Fibroblast of peridontal ligament (primary cell): ENCODE measurements at regions not wholly inside any gene's neighbourhood (a gene's known extent, or its start where the extent isn't known, plus 50 kb on each side); places are given as distances from the start of the nearest gene placed in this dataset.
"Not testable (repeated sequence)": the region's sequence is repeated elsewhere in the genome, so short reads cannot be mapped to it uniquely, and the experiment has no call there.

ENCODE experiments used
- DNase-seq: peaks from one replicate; pipeline ENCODE4 v3.0.0-alpha.2; 2010; ENCODE audit errors: extremely low read depth

DNA sequence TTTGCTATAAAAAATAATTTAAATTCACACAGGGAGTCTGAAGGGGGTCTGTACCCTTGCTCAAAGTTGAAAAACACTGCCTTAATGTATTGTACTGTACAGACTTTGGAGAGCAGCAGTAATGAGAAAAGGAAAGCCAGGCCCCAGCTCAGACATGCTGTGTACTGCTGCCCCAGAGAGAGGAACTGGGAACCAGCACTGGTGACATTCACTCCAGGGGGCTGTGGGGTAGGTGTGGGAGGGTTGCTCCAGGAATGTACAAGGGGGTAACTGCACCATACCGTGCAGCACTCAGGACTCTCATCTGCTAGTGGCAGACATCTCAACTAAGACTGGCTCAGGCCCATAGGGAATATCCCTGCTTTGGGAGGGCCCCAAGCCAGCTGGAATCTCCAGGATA is 146.0 kb upstream of the RMP24 start:
- DNase-seq, result no peak

GRCh38 chr18:35827275-35827902 is 145.1 kb upstream of the RMP24 start:
- DNase-seq, result no peak

DNA sequence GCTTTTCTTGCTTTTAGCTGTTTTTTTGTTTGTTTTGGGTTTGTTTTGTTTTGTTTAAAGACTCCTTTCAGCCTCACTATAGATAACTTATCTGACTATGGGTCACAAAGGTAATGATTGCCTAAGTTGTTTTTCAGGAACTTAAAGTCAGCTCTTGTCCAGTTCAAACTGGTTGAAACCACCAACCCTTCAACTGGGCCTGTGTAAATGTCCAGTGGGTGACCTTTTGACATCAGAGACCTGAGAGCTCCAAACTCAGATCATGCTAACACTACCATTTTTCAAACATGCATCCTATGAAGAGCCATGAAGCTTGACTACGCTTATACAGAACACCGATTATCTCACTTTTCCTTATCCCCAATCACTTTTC is 144.6 kb upstream of the RMP24 start:
- no peak for DNase-seq

- DNase-seq, result no peak
Measured at GRCh38 chr18:35828591-35828990, 143.9 kb upstream of the RMP24 start.

GRCh38 chr18:35835366-35835765 is 137.1 kb upstream of the RMP24 start:
- no peak for DNase-seq

GRCh38 chr18:35835833-35836232 is 136.6 kb upstream of the RMP24 start:
- no peak for DNase-seq

DNA sequence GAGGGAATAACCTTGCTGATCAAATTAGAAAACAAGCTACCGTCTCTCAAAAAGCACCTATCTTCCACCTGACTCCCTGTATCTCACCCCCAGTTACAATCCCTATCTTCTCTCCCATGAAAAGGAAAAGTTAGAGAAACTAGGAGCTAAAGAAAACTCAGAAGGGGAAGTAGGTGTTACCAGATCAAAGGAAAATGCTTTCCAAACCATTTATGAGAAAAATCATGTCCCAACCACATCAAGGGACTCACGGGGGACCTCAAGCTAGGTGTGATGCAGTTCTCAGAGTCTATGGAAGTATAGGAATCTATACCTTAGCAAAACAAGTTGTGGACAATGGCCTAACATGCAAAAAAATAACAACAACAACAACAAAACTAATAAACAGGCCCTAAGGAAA is 135.5 kb upstream of the RMP24 start:
- no peak for DNase-seq

- no peak for DNase-seq
Measured at GRCh38 chr18:35837922-35838496, 134.5 kb upstream of the RMP24 start.

GRCh38 chr18:35841283-35841682 is 131.2 kb upstream of the RMP24 start:
- DNase-seq, result no peak

DNA sequence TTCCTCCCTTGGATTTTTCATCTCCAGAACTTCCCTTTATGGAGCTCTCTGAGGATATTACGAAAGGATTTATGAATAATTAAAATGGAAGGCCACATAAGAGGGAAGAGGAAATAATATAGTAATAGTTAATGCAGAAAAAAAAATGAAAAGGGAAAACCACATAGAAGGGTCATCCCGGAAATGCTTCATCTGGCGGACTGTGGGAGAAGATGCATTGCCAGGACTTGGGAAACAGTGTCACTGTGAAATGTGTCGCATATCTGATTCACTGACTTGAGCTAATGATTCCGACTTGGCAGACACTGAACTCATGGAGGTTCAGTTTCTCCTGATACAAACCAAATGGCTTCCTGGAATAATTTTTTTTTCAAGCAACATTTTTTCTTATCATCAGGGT is 129.9 kb upstream of the RMP24 start:
- no peak for DNase-seq

DNA sequence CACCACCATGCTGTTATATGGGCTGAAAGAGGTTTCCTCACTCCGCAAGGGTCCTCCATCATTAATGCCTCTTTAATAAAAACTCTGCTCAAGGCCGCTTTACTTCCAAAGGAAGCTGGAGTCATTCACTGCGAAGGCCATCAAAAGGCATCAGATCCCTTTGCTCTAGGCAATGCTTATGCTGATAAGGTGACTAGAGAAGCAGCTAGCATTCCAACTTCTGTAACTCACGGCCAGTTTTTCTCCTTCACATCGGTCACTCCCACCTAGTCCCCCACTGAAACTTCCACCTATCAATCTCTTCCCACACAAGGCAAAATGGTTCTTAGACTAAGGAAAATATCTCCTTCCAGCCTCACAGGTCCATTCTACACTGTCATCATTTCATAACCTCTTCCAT is 124.2 kb upstream of the RMP24 start:
- not testable (repeated sequence) for DNase-seq

- not testable (repeated sequence) for DNase-seq
Measured at GRCh38 chr18:35849241-35849640, 123.2 kb upstream of the RMP24 start.

DNA sequence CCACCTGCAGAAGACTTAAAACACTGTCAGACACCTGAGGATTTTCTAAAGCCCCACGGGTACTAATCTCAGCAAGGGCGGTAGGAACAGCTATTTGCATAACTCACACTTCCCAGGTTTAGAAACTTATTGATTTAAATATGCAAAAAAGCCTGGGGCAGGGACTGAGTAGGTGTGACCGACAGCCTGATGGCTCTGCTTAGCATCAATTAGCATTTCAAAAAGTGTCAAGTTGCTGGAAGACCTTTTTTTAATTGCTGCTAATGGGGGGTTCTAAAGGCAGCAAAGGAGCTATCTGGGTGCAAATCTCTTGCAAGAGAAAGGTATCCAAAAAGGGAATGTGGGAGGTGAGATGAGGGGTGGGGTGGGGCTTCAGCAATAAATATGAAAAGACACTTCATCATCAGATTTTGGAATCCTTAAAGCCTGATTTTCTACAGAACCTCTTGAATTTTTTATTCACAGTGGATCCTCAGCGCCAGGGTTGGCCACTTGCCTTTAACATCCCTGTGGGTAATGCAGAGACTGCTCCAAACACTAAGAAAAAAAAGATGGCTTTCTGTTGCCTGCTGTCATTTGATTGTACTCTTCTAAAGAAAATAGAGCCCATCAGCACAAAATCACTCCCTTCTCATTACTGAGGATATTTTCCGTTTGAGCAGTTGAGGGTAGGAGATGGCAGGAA is 121.1 kb upstream of the RMP24 start:
- no peak for DNase-seq

- no peak for DNase-seq
Measured at GRCh38 chr18:35852786-35853185, 119.7 kb upstream of the RMP24 start.

- no peak for DNase-seq
Measured at GRCh38 chr18:35854095-35854494, 118.4 kb upstream of the RMP24 start.

DNA sequence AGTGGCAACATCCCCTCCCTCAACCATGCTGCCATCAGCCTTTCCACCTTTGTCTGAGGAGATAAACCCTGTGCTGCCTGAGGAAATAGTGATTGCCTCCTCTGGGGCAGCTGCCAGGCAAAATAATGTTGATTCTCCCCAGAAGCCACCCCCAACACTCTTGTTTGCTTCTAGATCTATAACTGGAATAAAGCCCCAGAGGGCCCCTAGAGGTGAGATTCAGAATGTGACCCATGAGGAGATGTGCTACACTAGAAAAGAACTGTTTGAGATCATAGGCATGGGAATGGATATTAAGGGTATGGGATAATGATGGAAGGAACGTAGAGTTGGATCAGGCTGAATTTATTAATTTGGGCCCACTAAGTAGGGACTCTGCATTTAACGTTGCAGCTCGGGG is 116.3 kb upstream of the RMP24 start:
- DNase-seq, result no peak

GRCh38 chr18:35856721-35857120 is 115.8 kb upstream of the RMP24 start:
- not testable (repeated sequence) for DNase-seq

GRCh38 chr18:35857581-35857980 is 114.9 kb upstream of the RMP24 start:
- not testable (repeated sequence) for DNase-seq

- no peak for DNase-seq
Measured at GRCh38 chr18:35861367-35862118, 110.9 kb upstream of the RMP24 start.

- DNase-seq, result no peak
Measured at GRCh38 chr18:35862119-35862640, 110.3 kb upstream of the RMP24 start.

GRCh38 chr18:35864916-35865315 is 107.6 kb upstream of the RMP24 start:
- DNase-seq, result no peak

GRCh38 chr18:35868915-35869314 is 103.6 kb upstream of the RMP24 start:
- DNase-seq, result no peak
